Activated CD4-positive, alpha-beta T cell treated with anti-CD3 and anti-CD28 coated beads for 36 hours (primary cell): ENCODE measurements at regions not wholly inside any gene's neighbourhood (a gene's known extent, or its start where the extent isn't known, plus 50 kb on each side); places are given as distances from the start of the nearest gene placed in this dataset.
A peak's percentile ranks its signal among the peaks of the same experiment; 100 is the strongest.
"Not testable (repeated sequence)": the region's sequence is repeated elsewhere in the genome, so short reads cannot be mapped to it uniquely, and the experiment has no call there.

Source experiments
- ATAC-seq: fragments of 200-7000 bp; cut with Tn5 transposase; one replicate; pipeline ENCODE4 v1.10.0; 2021; ENCODE audit warnings: mild to moderate bottlenecking, moderate library complexity
- CTCF ChIA-PET: fragments of 350-600 bp; sonication (Branson Sonifier 250); formaldehyde crosslinking; loops from one replicate; lab custom pipeline; 2021; ENCODE audit warnings: antibody characterized with exemption; lab: Charles Lee
- POLR2A ChIA-PET: fragments of 350-600 bp; sonication (Branson Sonifier 250); formaldehyde crosslinking; loops from one replicate; lab custom pipeline; 2021; ENCODE audit warnings: antibody characterized with exemption, inconsistent platforms; lab: Charles Lee
- DNase-seq: peaks from one replicate; pipeline ENCODE4 v3.0.0-alpha.2; 2020
- H3K27ac Mint-ChIP-seq: one replicate; pipeline ENCODE4 v1.8.0; 2021; ENCODE audit warnings: mixed read lengths
- H3K27me3 Mint-ChIP-seq: one replicate; pipeline ENCODE4 v1.8.0; 2021; ENCODE audit warnings: mixed read lengths
- H3K36me3 Mint-ChIP-seq: one replicate; pipeline ENCODE4 v1.8.0; 2021; ENCODE audit warnings: low read depth, mixed read lengths
- H3K4me1 Mint-ChIP-seq: one replicate; pipeline ENCODE4 v1.8.0; 2021; ENCODE audit warnings: mixed read lengths
- H3K4me3 Mint-ChIP-seq: one replicate; pipeline ENCODE4 v1.8.0; 2021; ENCODE audit warnings: mild to moderate bottlenecking, moderate library complexity, mixed read lengths
- H3K9me3 Mint-ChIP-seq: one replicate; pipeline ENCODE4 v1.8.0; 2021; ENCODE audit warnings: low read depth, mixed read lengths
- intact Hi-C, 2 experiments: fragments of 100-400 bp; cut with DNase I in 1 of 2; cut with micrococcal nuclease in 1 of 2; formaldehyde crosslinking; loops; one replicate each; pipeline versions ENCODE4 v1.14.2 to v1.15.1; 2022 to 2024; cut with DNase I, micrococcal nuclease

- intact Hi-C loops = loop anchor here (1.0 to 10.0 kb wide), 3 partner anchors 55 to 530 kb away; no protein-coding TSS in a partner anchor
- POLR2A ChIA-PET = no interaction called here
- peaks cover 9% of the 10 kb centered on the region for H3K9me3 Mint-ChIP-seq
- CTCF ChIA-PET = interaction anchor here (0.7 to 1.6 kb wide), 5 partner anchors 22 to 529 kb away, joined by 3 to 4 read pairs (median 3); no protein-coding TSS in a partner anchor
- H3K4me3 Mint-ChIP-seq = no peak overlapping the region
- no peaks in the 10 kb centered on the region for H3K36me3 Mint-ChIP-seq
- DNase-seq = peak; percentile 46
- no peaks in the 10 kb centered on the region for H3K4me1 Mint-ChIP-seq
- H3K27ac Mint-ChIP-seq = no peak overlapping the region
- peak; percentile 19 for ATAC-seq
- H3K27me3 Mint-ChIP-seq = peaks cover 7% of the 10 kb centered on the region
These were observed 106.0 kb downstream of the MEX3B start for GRCh38 chr15:81939604-81940440.

GRCh38 chr15:81937189-81937588 is 108.6 kb downstream of the MEX3B start:
- Mint-ChIP-seq H3K9me3 (peaks cover 9% of the 10 kb centered on the region), H3K36me3 (no peaks in the 10 kb centered on the region), H3K27ac (no peak overlapping the region), H3K4me3 (no peak overlapping the region), H3K4me1 (no peaks in the 10 kb centered on the region), H3K27me3 (peaks cover 7% of the 10 kb centered on the region)
- intact Hi-C loops = no loop called here
- ChIA-PET POLR2A (no interaction called here), CTCF (no interaction called here)
- DNase-seq (no peak), ATAC-seq (no peak)

DNA sequence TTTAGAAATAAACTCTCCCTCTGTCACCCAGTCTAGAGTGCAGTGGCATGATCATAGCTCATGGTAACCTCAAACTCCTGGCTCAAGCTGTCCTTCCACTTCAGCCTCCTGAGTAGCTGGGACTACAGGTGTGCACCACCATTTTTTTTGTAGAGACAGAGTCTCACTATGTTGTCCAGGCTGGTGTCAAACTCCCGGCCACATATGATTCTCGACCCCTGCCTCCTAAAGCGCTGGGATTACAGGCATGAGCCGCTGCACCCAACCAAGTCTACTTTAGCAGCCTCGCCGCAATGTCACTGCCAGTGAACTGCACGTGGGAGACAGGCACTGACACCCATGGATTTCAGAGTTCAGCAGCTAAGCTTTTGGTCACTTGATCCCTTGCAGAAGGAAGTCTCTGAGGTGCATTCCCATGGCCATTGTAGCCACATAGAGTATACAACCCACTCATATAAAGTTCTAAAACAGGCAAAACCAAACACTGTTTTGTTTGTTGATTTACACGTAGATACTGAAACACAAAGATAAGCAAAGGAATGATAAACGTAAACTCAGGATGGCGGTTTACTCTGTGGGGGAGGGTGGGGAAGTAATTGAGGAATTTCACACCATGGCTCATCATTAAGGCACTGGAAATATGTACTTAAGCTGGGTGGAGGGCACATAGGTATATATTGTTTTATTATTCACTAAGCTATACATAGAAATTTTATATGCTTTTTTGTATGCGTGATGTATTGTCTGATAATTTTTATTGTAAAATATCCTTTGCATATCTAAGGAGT is 115.0 kb downstream of the MEX3B start:
- no peaks in the 10 kb centered on the region for H3K36me3 Mint-ChIP-seq
- H3K4me1 Mint-ChIP-seq = no peaks in the 10 kb centered on the region
- H3K27ac Mint-ChIP-seq = no peak overlapping the region
- ChIA-PET POLR2A (no interaction called here), CTCF (interaction anchor here (1.2 kb wide), 1 partner anchor 10 kb away, joined by 3 read pairs; no protein-coding TSS in a partner anchor)
- H3K27me3 Mint-ChIP-seq = peaks cover 3% of the 10 kb centered on the region
- no peak overlapping the region for H3K4me3 Mint-ChIP-seq
- H3K9me3 Mint-ChIP-seq = no peaks in the 10 kb centered on the region
- ATAC-seq (no peak), DNase-seq (no peak)
- intact Hi-C loops = no loop called here

DNA sequence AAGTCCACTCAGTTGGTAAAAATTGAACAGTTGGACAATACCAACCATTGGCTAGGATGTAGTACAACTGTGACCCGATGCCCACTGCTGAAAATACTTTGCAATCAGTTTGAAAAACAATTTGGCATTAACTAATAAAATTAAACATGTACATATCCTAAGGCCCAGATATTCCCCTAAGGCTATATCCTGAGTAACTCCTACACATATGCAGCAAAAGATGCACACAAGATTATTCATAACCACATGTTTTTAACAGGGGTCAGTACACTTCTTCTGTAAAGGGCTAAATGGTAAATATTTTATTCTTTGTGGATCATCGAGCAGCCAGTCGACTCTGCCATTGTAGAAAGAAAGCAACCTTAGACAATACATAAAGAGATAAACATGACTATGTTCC is 116.3 kb downstream of the MEX3B start:
- no peaks in the 10 kb centered on the region for H3K4me1 Mint-ChIP-seq
- ChIA-PET POLR2A (interaction anchor here (0.7 kb wide), 1 partner anchor 11 kb away, joined by 3 read pairs; no protein-coding TSS in a partner anchor), CTCF (no interaction called here)
- no peak overlapping the region for H3K27ac Mint-ChIP-seq
- no peak overlapping the region for H3K4me3 Mint-ChIP-seq
- H3K36me3 Mint-ChIP-seq = no peaks in the 10 kb centered on the region
- ATAC-seq (no peak), DNase-seq (no peak)
- intact Hi-C loops = no loop called here
- H3K27me3 Mint-ChIP-seq = peaks cover 3% of the 10 kb centered on the region
- no peaks in the 10 kb centered on the region for H3K9me3 Mint-ChIP-seq

- ChIA-PET CTCF (no interaction called here), POLR2A (no interaction called here)
- no peaks in the 10 kb centered on the region for H3K9me3 Mint-ChIP-seq
- peaks cover 3% of the 10 kb centered on the region for H3K27me3 Mint-ChIP-seq
- no peak overlapping the region for H3K4me3 Mint-ChIP-seq
- no peaks in the 10 kb centered on the region for H3K36me3 Mint-ChIP-seq
- no peak overlapping the region for H3K27ac Mint-ChIP-seq
- H3K4me1 Mint-ChIP-seq = no peaks in the 10 kb centered on the region
- DNase-seq (no peak), ATAC-seq (no peak)
- intact Hi-C loops = no loop called here
These were observed 118.8 kb downstream of the MEX3B start for GRCh38 chr15:81926981-81927380.

DNA sequence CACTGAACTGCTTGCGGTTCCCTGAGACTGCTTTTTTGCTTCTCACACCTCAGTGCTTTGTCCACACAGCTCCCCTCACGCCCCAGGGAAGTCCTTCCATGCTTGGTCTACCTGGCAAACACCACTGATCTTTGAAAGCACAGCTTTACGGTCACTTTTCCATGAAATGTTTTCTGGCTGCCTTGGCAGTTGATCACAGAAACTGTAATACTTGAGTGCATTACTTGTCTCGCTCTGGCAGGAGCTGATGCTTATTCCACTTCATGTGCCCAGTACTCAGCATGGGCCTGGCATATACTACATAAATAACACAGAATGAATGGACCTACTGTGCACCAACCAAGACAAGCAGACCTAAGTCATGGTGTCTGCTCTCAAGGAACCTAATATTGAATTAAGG is 121.1 kb downstream of the MEX3B start:
- Mint-ChIP-seq H3K27me3 (peaks cover 3% of the 10 kb centered on the region), H3K9me3 (peaks cover 7% of the 10 kb centered on the region), H3K36me3 (peaks cover 6% of the 10 kb centered on the region), H3K27ac (no peak overlapping the region), H3K4me3 (no peak overlapping the region), H3K4me1 (no peaks in the 10 kb centered on the region)
- ChIA-PET POLR2A (no interaction called here), CTCF (no interaction called here)
- no peak for DNase-seq
- intact Hi-C loops = no loop called here
- no peak for ATAC-seq

DNA sequence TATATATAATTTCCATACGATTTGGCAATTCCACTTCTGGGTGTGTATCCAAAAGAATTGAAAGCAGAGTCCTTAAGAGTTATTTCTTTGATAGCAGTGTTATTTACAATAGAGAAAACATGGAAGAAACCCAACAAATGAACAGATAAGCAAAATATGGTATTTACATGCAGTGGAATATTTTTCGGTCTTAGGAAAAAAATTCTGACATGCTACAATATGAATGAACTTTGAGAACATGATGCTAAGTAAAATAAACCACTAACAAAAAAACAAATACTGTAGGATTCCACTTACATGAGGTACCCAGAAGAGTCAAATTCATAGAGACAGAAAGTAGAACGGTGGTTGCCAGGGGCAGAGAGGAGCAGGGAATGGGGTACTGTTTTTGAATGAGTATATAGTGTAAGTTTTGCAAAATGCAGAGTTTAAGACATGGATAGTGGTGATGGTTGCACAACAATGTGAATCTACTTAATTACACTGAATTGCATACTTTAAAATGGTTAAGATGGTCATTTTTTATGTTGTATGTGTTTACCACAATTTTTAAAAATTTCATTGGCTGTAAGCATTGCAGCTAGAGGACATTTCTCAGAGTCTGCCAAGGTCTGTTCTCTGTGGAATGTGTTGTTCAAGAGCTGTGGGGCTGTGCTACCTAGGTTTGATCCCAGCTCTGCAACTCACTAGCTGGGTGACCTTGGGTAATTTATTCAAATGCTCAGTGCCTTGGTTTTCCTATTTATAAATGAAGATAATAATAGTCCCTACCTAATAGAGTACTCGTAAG is 122.1 kb downstream of the MEX3B start:
- H3K27ac Mint-ChIP-seq = no peak overlapping the region
- H3K36me3 Mint-ChIP-seq = peaks cover 6% of the 10 kb centered on the region
- ChIA-PET CTCF (no interaction called here), POLR2A (no interaction called here)
- ATAC-seq = no peak
- no peaks in the 10 kb centered on the region for H3K4me1 Mint-ChIP-seq
- no peak for DNase-seq
- peaks cover 3% of the 10 kb centered on the region for H3K27me3 Mint-ChIP-seq
- no peak overlapping the region for H3K4me3 Mint-ChIP-seq
- H3K9me3 Mint-ChIP-seq = peaks cover 10% of the 10 kb centered on the region
- intact Hi-C loops = no loop called here

GRCh38 chr15:81922143-81922542 is 123.7 kb downstream of the MEX3B start:
- POLR2A ChIA-PET = no interaction called here
- Mint-ChIP-seq H3K4me3 (no peak overlapping the region), H3K9me3 (peaks cover 16% of the 10 kb centered on the region), H3K36me3 (peaks cover 8% of the 10 kb centered on the region), H3K27me3 (peaks cover 5% of the 10 kb centered on the region), H3K27ac (no peak overlapping the region), H3K4me1 (no peaks in the 10 kb centered on the region)
- CTCF ChIA-PET = no interaction called here
- intact Hi-C loops = no loop called here
- DNase-seq (no peak), ATAC-seq (no peak)

- Mint-ChIP-seq H3K4me1 (no peaks in the 10 kb centered on the region), H3K27me3 (peaks cover 5% of the 10 kb centered on the region), H3K36me3 (peaks cover 8% of the 10 kb centered on the region), H3K4me3 (no peak overlapping the region), H3K27ac (no peak overlapping the region), H3K9me3 (peaks cover 20% of the 10 kb centered on the region)
- ChIA-PET CTCF (no interaction called here), POLR2A (no interaction called here)
- no peak for DNase-seq
- ATAC-seq = no peak
- intact Hi-C loops = no loop called here
These were observed 124.7 kb downstream of the MEX3B start for GRCh38 chr15:81921163-81921562.

DNA sequence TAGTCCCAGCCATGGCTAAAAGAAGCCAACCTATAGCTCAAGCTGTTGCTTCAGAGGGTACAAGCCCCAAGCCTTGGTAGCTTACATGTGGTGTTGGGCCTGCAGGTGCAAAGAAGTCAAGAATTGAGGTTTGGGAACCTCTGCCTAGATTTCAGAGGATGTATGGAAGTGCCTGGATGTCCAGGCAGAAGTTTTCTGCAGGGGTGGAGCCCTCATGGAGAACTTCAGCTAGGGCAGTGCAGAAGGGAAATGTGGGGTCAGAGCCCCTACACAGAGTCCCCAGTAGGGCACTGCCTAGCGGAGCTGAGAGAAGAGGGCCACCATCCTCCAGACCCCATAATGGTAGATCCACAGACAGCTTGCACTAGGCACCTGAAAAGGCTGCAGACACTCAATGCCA is 127.1 kb downstream of the MEX3B start:
- H3K36me3 Mint-ChIP-seq, ATAC-seq, H3K4me3 Mint-ChIP-seq, H3K4me1 Mint-ChIP-seq, intact Hi-C loops, CTCF ChIA-PET, H3K27ac Mint-ChIP-seq, DNase-seq, H3K27me3 Mint-ChIP-seq: not testable (repeated sequence)
- POLR2A ChIA-PET = interaction anchor here (0.6 kb wide), 1 partner anchor 11 kb away, joined by 3 read pairs; no protein-coding TSS in a partner anchor
- peaks cover 20% of the 10 kb centered on the region for H3K9me3 Mint-ChIP-seq

- no peak for DNase-seq
- Mint-ChIP-seq H3K9me3 (peaks cover 20% of the 10 kb centered on the region), H3K4me3 (no peak overlapping the region), H3K27ac (no peak overlapping the region), H3K4me1 (no peaks in the 10 kb centered on the region), H3K27me3 (peaks cover 2% of the 10 kb centered on the region), H3K36me3 (peaks cover 8% of the 10 kb centered on the region)
- intact Hi-C loops = no loop called here
- no peak for ATAC-seq
- ChIA-PET CTCF (no interaction called here), POLR2A (no interaction called here)
These were observed 129.4 kb downstream of the MEX3B start for GRCh38 chr15:81916451-81916850.
